WTC11 (cell line): ENCODE measurements at regions not wholly inside any gene's neighbourhood (a gene's known extent, or its start where the extent isn't known, plus 50 kb on each side); places are given as distances from the start of the nearest gene placed in this dataset.
A peak's percentile ranks its signal among the peaks of the same experiment; 100 is the strongest.
"Not testable (repeated sequence)": the region's sequence is repeated elsewhere in the genome, so short reads cannot be mapped to it uniquely, and the experiment has no call there.

Experiments
- ATAC-seq: fragments of 200-7000 bp; cut with Tn5 transposase; 2 replicates; pipeline ENCODE4 v1.10.0; 2021; ENCODE audit warnings: mild to moderate bottlenecking, moderate library complexity
- CTCF ChIA-PET: fragments of 300-600 bp; sonication (Branson Sonifier 250); formaldehyde crosslinking; loops from one replicate; lab custom pipeline; 2021; ENCODE audit warnings: antibody characterized with exemption; lab: Charles Lee
- POLR2A ChIA-PET: fragments of 350-600 bp; sonication (Branson Sonifier 250); formaldehyde crosslinking; loops from one replicate; lab custom pipeline; 2021; ENCODE audit warnings: antibody characterized with exemption; lab: Charles Lee
- DNase-seq: peaks from one replicate; pipeline ENCODE4 v3.0.0; 2021; ENCODE audit warnings: low spot score
- H3K27ac Mint-ChIP-seq: 2 replicates; pipeline ENCODE4 v1.8.0; 2021; ENCODE audit warnings: mixed read lengths
- H3K27me3 Mint-ChIP-seq: 2 replicates; pipeline ENCODE4 v1.8.0; 2021; ENCODE audit warnings: low read depth, mild to moderate bottlenecking, moderate library complexity, mixed read lengths
- H3K36me3 Mint-ChIP-seq: 2 replicates; pipeline ENCODE4 v1.8.0; 2021; ENCODE audit warnings: mixed read lengths
- H3K4me1 Mint-ChIP-seq: 2 replicates; pipeline ENCODE4 v1.8.0; 2022; ENCODE audit warnings: mixed read lengths
- H3K4me3 Mint-ChIP-seq: 2 replicates; pipeline ENCODE4 v1.8.0; 2021; ENCODE audit warnings: mild to moderate bottlenecking, moderate library complexity, mixed read lengths
- H3K9me3 Mint-ChIP-seq: 2 replicates; pipeline ENCODE4 v1.8.0; 2021; ENCODE audit warnings: mixed read lengths
- ATF6 ChIP-seq: sonication (generic); formaldehyde crosslinking; IDR thresholded peaks from 2 replicates; pipeline ENCODE4 v1.8.1; 2023; ENCODE audit warnings: mild to moderate bottlenecking, missing genetic modification reagents
- CBFB ChIP-seq: sonication (generic); formaldehyde crosslinking; IDR thresholded peaks from 2 replicates; pipeline ENCODE4 v1.8.1; 2022; ENCODE audit warnings: mild to moderate bottlenecking, low read depth, missing genetic modification reagents
- CREM ChIP-seq: sonication (generic); formaldehyde crosslinking; IDR thresholded peaks from 2 replicates; pipeline ENCODE4 v1.8.1; 2022; ENCODE audit warnings: mild to moderate bottlenecking, missing genetic modification reagents, moderate library complexity
- ESRRA ChIP-seq: sonication (generic); formaldehyde crosslinking; IDR thresholded peaks from 2 replicates; pipeline ENCODE4 v1.8.1; 2022; ENCODE audit warnings: mild to moderate bottlenecking, missing genetic modification reagents, borderline replicate concordance
- FOXP1 ChIP-seq: sonication (generic); formaldehyde crosslinking; IDR thresholded peaks from 2 replicates; pipeline ENCODE4 v1.8.0; 2022; ENCODE audit warnings: missing genetic modification reagents, mild to moderate bottlenecking, moderate library complexity, borderline replicate concordance
- HMGA2 ChIP-seq: fragments of 250-450 bp; sonication (Bioruptor Pico); IDR thresholded peaks from 2 replicates; pipeline ENCODE4 v1.4.0; 2021; ENCODE audit warnings: mild to moderate bottlenecking, moderate library complexity
- MXD4 ChIP-seq: fragments of 250-450 bp; sonication (Bioruptor Pico); IDR thresholded peaks from 2 replicates; pipeline ENCODE4 v1.8.0; 2021; ENCODE audit warnings: mild to moderate bottlenecking, moderate library complexity, borderline replicate concordance
- MYBL2 ChIP-seq: sonication (generic); formaldehyde crosslinking; IDR thresholded peaks from 2 replicates; pipeline ENCODE4 v1.8.1; 2023; ENCODE audit warnings: mild to moderate bottlenecking, moderate library complexity, missing genetic modification reagents
- NR3C1 ChIP-seq: sonication (generic); formaldehyde crosslinking; conservative IDR thresholded peaks from 2 replicates; pipeline ENCODE4 v1.8.1; 2023; ENCODE audit warnings: low read depth, mild to moderate bottlenecking, missing genetic modification reagents
- OVOL2 ChIP-seq: fragments of 250-450 bp; sonication (Bioruptor Pico); IDR thresholded peaks from 2 replicates; pipeline ENCODE4 v1.9.0; 2021; ENCODE audit warnings: mild to moderate bottlenecking, borderline replicate concordance
- PREB ChIP-seq: sonication (generic); formaldehyde crosslinking; IDR thresholded peaks from 2 replicates; pipeline ENCODE4 v1.8.1; 2022; ENCODE audit warnings: mild to moderate bottlenecking, missing genetic modification reagents, moderate library complexity, borderline replicate concordance
- PRRX2 ChIP-seq: fragments of 250-450 bp; sonication (Bioruptor Pico); IDR thresholded peaks from 2 replicates; pipeline ENCODE4 v1.8.0; 2021; ENCODE audit warnings: mild to moderate bottlenecking
- RELA ChIP-seq: sonication (generic); formaldehyde crosslinking; IDR thresholded peaks from 2 replicates; pipeline ENCODE4 v1.8.1; 2022; ENCODE audit warnings: missing genetic modification reagents, mild to moderate bottlenecking, borderline replicate concordance
- TEAD4 ChIP-seq: sonication (generic); formaldehyde crosslinking; IDR thresholded peaks from 2 replicates; pipeline ENCODE4 v1.8.0; 2022; ENCODE audit warnings: mild to moderate bottlenecking, missing genetic modification reagents
- USF2 ChIP-seq: sonication (generic); formaldehyde crosslinking; IDR thresholded peaks from 2 replicates; pipeline ENCODE4 v1.8.1; 2023; ENCODE audit warnings: mild to moderate bottlenecking, missing genetic modification reagents, moderate library complexity
- ZBTB21 ChIP-seq: sonication (generic); formaldehyde crosslinking; IDR thresholded peaks from 2 replicates; pipeline ENCODE4 v1.8.1; 2023; ENCODE audit warnings: mild to moderate bottlenecking, missing genetic modification reagents, borderline replicate concordance
- ZNF138 ChIP-seq: sonication (generic); formaldehyde crosslinking; conservative IDR thresholded peaks from 2 replicates; pipeline ENCODE4 v1.8.1; 2022; ENCODE audit warnings: mild to moderate bottlenecking, moderate library complexity, missing genetic modification reagents
- ZNF263 ChIP-seq: sonication (generic); formaldehyde crosslinking; IDR thresholded peaks from 2 replicates; pipeline ENCODE4 v1.8.1; 2022; ENCODE audit warnings: low read depth, mild to moderate bottlenecking, moderate library complexity, missing genetic modification reagents
- ZNF396 ChIP-seq: fragments of 250-450 bp; sonication (Bioruptor Pico); IDR thresholded peaks from 2 replicates; pipeline ENCODE4 v1.8.0; 2021; ENCODE audit warnings: mild to moderate bottlenecking, moderate library complexity, borderline replicate concordance
- ZNF416 ChIP-seq: fragments of 250-450 bp; sonication (Bioruptor Pico); IDR thresholded peaks from 2 replicates; pipeline ENCODE4 v1.9.0; 2021; ENCODE audit warnings: mild to moderate bottlenecking, inconsistent platforms
- ZSCAN18 ChIP-seq: fragments of 250-450 bp; sonication (Bioruptor Pico); IDR thresholded peaks from 2 replicates; pipeline ENCODE4 v2.1.2; 2022; ENCODE audit warnings: mild to moderate bottlenecking, moderate library complexity
- TF ChIP-seq, protein P1 (sequence below): sonication (generic); formaldehyde crosslinking; IDR thresholded peaks from 2 replicates; pipeline ENCODE4 v1.8.0; 2023; ENCODE audit warnings: missing genetic modification reagents
- TF ChIP-seq, protein P2 (sequence below): sonication (generic); formaldehyde crosslinking; IDR thresholded peaks from 2 replicates; pipeline ENCODE4 v1.8.0; 2022; ENCODE audit warnings: mild to moderate bottlenecking, missing genetic modification reagents
- TF ChIP-seq, protein P3 (sequence below): fragments of 250-450 bp; sonication (Bioruptor Pico); IDR thresholded peaks from 2 replicates; pipeline ENCODE4 v1.8.0; 2021; ENCODE audit warnings: mild to moderate bottlenecking

DNA sequence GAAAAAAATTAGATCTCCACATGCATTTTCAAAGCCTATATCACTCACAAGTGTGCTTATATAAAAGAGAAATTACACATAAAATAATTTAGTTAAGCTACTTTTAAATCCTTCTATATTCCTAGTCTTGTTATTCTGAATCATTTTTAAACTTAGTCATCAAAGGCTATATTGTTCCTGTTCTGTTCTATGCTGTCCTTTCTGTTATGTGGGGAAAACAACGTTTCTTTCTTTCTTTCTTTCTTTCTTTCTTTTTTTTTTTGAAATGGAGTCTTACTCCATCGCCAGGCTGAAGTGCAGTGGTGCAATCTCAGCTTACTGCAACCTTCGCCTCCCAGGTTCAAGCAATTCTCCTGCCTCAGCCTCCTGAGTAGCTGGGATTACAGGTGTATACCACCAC lies 389.2 kb upstream of the FTMT start:
- H3K27me3 Mint-ChIP-seq: no peaks in the 10 kb centered on the region
- no peaks in the 10 kb centered on the region for H3K9me3 Mint-ChIP-seq
- no peak for ATAC-seq
- no peak overlapping the region for H3K4me3 Mint-ChIP-seq
- ChIA-PET POLR2A (no interaction called here), CTCF (no interaction called here)
- no peaks in the 10 kb centered on the region for H3K4me1 Mint-ChIP-seq
- no peak for DNase-seq
- TF ChIP-seq, protein P1, sequence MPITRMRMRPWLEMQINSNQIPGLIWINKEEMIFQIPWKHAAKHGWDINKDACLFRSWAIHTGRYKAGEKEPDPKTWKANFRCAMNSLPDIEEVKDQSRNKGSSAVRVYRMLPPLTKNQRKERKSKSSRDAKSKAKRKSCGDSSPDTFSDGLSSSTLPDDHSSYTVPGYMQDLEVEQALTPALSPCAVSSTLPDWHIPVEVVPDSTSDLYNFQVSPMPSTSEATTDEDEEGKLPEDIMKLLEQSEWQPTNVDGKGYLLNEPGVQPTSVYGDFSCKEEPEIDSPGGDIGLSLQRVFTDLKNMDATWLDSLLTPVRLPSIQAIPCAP: no peak
- no peak for TF ChIP-seq PRRX2 (CRISPR knock-in tag)
- no peak for TF ChIP-seq MYBL2
- TF ChIP-seq FOXP1: no peak
- TF ChIP-seq ZNF138 (CRISPR knock-in tag): no peak
- no peak for TF ChIP-seq ZBTB21 (CRISPR knock-in tag)
- no peak for TF ChIP-seq ZSCAN18 (CRISPR knock-in tag)
- TF ChIP-seq TEAD4: no peak
- TF ChIP-seq, protein P2, sequence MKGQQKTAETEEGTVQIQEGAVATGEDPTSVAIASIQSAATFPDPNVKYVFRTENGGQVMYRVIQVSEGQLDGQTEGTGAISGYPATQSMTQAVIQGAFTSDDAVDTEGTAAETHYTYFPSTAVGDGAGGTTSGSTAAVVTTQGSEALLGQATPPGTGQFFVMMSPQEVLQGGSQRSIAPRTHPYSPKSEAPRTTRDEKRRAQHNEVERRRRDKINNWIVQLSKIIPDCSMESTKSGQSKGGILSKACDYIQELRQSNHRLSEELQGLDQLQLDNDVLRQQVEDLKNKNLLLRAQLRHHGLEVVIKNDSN (CRISPR knock-in tag): no peak
- no peak for TF ChIP-seq ZNF416
- no peak for TF ChIP-seq ESRRA
- TF ChIP-seq MXD4 (CRISPR knock-in tag): no peak
- no peak for TF ChIP-seq OVOL2 (CRISPR knock-in tag)
- TF ChIP-seq CBFB (CRISPR knock-in tag): no peak
- TF ChIP-seq PREB (CRISPR knock-in tag): no peak
- no peak for TF ChIP-seq NR3C1 (CRISPR knock-in tag)
- TF ChIP-seq RELA: no peak
- no peak for TF ChIP-seq ZNF263 (CRISPR knock-in tag)
- H3K27ac Mint-ChIP-seq: no peak overlapping the region
- no peaks in the 10 kb centered on the region for H3K36me3 Mint-ChIP-seq

- CTCF ChIA-PET, H3K4me1 Mint-ChIP-seq, ATAC-seq, H3K4me3 Mint-ChIP-seq, H3K27ac Mint-ChIP-seq, DNase-seq, H3K27me3 Mint-ChIP-seq, H3K36me3 Mint-ChIP-seq, H3K9me3 Mint-ChIP-seq, POLR2A ChIA-PET: not testable (repeated sequence)
- TF ChIP-seq HMGA2 (CRISPR knock-in tag): peak; percentile 96
Observed at GRCh38 chr5:121471222-121471621, 380.5 kb upstream of the FTMT start.

DNA sequence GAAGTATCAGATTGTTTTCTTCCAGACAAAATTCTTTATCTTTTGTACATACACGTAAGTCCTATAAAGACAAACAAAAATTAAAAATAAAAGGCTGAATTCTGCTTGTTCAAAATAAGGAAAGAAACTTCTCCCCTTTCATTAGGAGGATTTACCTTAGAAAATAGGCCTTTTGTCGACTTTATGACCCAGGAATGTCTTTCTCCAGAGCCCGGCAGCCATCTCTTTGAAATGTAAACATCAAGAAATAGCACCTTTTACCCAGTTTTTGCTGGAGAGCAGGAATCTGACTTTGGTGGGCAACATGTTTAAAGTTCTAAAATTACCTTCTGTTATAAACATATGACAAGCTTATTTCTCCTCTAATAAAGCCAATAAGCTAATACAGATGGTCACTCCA lies 373.0 kb upstream of the FTMT start:
- Mint-ChIP-seq H3K27ac (0 out of 2 replicates have a peak overlapping the region, but pooled peaks have one; percentile 32), H3K36me3 (no peaks in the 10 kb centered on the region), H3K4me3 (no peak overlapping the region), H3K27me3 (no peaks in the 10 kb centered on the region), H3K9me3 (no peaks in the 10 kb centered on the region), H3K4me1 (peaks cover 29% of the 10 kb centered on the region)
- DNase-seq (no peak), ATAC-seq (peak; percentile 64)
- ChIA-PET CTCF (no interaction called here), POLR2A (no interaction called here)
- TF ChIP-seq, protein P2 (CRISPR knock-in tag): no peak
- TF ChIP-seq USF2 (CRISPR knock-in tag): no peak
- TF ChIP-seq ATF6 (CRISPR knock-in tag): no peak
- TF ChIP-seq, protein P3, sequence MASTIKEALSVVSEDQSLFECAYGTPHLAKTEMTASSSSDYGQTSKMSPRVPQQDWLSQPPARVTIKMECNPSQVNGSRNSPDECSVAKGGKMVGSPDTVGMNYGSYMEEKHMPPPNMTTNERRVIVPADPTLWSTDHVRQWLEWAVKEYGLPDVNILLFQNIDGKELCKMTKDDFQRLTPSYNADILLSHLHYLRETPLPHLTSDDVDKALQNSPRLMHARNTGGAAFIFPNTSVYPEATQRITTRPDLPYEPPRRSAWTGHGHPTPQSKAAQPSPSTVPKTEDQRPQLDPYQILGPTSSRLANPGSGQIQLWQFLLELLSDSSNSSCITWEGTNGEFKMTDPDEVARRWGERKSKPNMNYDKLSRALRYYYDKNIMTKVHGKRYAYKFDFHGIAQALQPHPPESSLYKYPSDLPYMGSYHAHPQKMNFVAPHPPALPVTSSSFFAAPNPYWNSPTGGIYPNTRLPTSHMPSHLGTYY (CRISPR knock-in tag): no peak
- no peak for TF ChIP-seq CREM (CRISPR knock-in tag)
- no peak for TF ChIP-seq ZNF396
- no peak for TF ChIP-seq MYBL2
